GM13976 (cell line): ENCODE measurements at regions not wholly inside any gene's neighbourhood (a gene's known extent, or its start where the extent isn't known, plus 50 kb on each side); places are given as distances from the start of the nearest gene placed in this dataset.

Experiments used
- DNase-seq: peaks from one replicate; pipeline ENCODE4 v3.0.0; 2012; ENCODE audit warnings: low spot score
- in situ Hi-C: fragments of 300-500 bp; cut with MboI; formaldehyde crosslinking; loops from one replicate; pipeline ENCODE4 v1.12.0; 2022; ENCODE audit warnings: low sequenced_read_pairs, mixed read lengths, inconsistent platforms; ENCODE audit not compliant: unreplicated experiment
- TF ChIP-seq, protein P1 (sequence below): IDR thresholded peaks from 2 replicates; pipeline ENCODE4 v1.5.1; 2012; ENCODE audit warnings: borderline replicate concordance, mild to moderate bottlenecking; ENCODE audit not compliant: insufficient read depth; ENCODE audit errors: extremely low read depth, missing control alignments, control extremely low read depth

DNA sequence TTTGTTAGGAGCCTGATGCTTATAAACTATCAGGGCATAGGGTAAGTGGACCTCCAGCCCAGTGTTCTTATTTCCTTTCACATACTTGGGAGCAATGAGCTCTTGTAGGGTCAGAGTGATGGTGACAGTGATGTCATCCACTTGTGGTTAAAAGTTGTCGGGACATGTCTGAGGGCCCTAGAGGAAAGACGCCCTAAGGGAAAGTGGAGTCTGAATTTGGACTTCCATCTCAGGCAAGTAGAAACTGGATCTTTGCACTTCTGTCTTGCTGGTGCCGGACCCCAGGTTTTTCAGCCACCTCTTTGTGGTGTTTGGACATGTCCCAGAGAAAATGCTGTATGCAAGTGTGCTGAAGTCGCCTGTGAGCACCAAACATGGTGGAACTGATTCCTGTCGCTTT lies 900.5 kb downstream of the C6orf118 start:
- TF ChIP-seq, protein P1, sequence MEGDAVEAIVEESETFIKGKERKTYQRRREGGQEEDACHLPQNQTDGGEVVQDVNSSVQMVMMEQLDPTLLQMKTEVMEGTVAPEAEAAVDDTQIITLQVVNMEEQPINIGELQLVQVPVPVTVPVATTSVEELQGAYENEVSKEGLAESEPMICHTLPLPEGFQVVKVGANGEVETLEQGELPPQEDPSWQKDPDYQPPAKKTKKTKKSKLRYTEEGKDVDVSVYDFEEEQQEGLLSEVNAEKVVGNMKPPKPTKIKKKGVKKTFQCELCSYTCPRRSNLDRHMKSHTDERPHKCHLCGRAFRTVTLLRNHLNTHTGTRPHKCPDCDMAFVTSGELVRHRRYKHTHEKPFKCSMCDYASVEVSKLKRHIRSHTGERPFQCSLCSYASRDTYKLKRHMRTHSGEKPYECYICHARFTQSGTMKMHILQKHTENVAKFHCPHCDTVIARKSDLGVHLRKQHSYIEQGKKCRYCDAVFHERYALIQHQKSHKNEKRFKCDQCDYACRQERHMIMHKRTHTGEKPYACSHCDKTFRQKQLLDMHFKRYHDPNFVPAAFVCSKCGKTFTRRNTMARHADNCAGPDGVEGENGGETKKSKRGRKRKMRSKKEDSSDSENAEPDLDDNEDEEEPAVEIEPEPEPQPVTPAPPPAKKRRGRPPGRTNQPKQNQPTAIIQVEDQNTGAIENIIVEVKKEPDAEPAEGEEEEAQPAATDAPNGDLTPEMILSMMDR, result no peak
- in situ Hi-C loops, result no loop called here
- no peak for DNase-seq

DNA sequence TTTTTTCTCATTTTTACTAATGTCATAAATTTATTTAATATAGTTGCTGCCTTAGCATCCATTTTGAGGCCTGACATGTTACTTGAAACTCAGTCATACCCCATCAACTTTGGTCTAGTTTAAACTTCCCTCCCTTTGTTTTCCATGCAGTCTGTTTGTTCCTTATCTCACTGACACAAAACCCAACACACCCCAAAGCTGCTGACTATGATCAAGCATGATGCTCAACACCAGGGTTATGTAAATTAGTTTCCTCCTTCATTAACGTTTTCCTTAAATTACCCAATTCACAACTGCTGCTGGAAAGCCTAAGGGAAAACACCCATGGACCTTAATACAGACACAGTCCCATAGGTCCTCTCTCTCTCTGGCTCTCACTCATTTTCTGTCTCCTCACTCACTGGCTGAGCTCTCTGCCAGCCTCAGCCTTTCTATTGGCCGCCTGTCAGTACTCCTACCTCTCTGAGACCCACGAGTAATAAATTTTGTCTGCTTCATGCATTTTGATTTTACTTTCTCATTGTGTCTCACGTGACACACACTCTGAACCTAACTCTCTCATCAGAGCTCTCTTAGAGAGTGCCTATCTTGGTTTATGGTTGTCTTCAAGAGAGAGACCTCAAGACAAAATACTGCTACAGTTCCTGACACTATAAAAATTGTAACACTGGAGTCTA lies 904.5 kb downstream of the C6orf118 start:
- TF ChIP-seq, protein P1, result no peak
- DNase-seq, result no peak
- in situ Hi-C loops, result no loop called here

DNA sequence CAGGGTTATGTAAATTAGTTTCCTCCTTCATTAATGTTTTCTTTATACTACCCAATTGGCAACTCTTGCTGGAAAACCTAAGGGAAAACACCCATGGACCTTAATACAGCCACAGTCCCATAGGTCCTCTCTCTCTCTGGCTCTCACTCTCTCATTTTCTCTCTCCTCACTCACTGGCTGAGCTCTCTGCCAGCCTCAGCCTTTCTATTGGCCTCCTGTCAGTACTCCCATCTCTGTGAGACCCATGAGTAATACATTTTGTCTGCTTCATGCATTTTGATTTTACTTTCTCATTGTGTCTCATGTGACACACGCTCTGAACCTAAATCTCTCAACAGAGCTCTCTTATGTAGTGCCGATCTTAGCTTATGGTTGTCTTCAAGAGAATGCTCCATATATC lies 907.5 kb downstream of the C6orf118 start:
- no peak for DNase-seq
- in situ Hi-C loops, result no loop called here
- TF ChIP-seq, protein P1, result no peak

DNA sequence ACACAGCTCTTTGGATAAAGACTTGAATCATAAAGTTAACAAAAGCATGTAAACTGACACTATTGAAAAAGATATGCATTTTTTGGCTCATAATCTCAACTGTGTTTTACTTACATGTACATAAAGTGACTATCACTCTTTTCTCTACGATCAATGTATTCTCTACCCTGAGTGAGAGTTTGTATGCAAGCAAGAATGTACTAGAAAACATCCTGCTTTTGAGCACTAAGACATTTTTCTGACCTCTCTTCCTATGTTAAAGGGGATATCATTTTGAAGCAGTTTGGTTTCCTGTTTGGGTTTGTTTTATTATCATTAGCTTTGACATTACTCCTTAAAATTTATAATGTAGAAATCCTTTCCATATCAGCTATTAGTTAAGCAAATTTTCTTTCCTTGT lies 910.8 kb downstream of the C6orf118 start:
- TF ChIP-seq, protein P1, result no peak
- in situ Hi-C loops, result no loop called here
- no peak for DNase-seq

DNA sequence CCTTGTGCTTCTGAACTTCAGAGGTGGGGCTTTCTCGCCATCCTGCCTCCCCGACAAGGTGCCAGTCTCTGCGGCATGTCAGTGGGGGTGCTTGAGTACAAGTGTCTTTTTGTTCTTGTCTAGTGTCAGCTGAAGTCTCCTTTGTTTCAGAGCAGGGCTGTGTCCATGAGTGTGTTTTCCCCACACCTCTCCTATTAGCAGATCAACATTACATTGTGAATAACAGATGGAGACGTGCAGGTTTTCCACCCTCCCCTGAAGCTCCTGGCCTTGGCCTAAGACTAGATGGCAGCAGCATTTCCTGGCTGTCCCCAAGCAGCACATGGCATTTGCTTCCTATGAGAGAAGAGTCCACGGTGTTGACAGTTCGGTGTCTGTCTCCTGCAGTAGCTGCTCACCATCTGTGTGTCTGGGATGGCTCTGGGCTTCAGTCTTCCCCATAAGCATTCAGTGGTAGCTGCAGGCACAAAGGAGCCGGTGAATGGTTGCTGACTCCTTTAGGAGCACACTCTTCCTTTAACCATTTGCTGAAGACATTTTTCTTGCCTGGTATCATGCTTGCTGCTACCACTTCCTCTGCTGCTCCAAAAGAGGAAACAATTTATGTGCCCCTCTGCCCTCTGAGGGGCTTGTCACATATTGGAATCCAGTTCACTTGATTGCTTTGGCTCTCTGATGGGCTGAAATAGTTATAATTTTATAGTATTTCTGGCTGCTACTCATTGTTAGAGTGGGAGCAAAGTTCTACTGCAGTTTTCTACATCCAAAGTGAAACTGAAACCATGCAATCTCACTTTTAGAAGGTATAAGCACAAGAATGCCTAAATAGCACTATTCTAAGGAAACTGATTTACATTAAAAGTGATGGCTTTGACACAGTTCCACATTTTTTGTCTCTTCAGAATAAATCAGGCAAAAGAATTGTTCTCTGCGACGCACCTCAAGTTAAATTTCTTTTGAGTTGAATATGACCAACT lies 913.0 kb downstream of the C6orf118 start:
- in situ Hi-C loops, result no loop called here
- DNase-seq, result peak; percentile 17
- TF ChIP-seq, protein P1, result no peak

DNA sequence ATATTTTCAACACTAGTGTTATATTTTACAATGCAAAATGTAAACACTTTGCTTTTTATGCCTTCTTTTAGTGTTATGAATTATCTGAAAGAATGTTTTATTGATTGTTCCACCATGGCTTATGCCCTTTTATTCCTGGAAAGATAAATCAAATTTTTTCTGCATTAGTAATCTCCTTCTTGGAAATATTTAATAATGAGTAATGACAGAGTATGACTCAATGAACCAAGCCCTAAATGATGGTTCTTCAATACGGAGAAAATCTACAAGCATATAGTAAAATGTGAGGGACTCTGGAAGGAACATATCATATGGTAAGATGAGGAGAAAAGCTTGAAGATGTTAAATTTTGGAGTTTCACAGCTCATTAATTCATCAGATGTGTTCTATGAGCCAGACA lies 929.6 kb downstream of the C6orf118 start:
- in situ Hi-C loops, result no loop called here
- no peak for DNase-seq
- TF ChIP-seq, protein P1, result no peak
